IMR-90 (cell line): ENCODE measurements at regions not wholly inside any gene's neighbourhood (a gene's known extent, or its start where the extent isn't known, plus 50 kb on each side); places are given as distances from the start of the nearest gene placed in this dataset.

Source experiments
- ATAC-seq: fragments of 200-7000 bp; cut with Tn5 transposase; 2 replicates; pipeline ENCODE4 v1.9.1; 2020; ENCODE audit warnings: low read depth, mild to moderate bottlenecking, moderate library complexity
- BruUV-seq: library from RNA; stranded (reverse); fragments of 400-500 nt; replicated peaks from 2 replicates; lab custom pipeline; 2021; lab: Mats Ljungman, UMichigan
- CTCF ChIA-PET: fragments of 300-600 bp; formaldehyde crosslinking; extraction: SDS; loops from one replicate; lab custom pipeline; 2021; ENCODE audit warnings: antibody characterized with exemption; lab: Yijun Ruan, JAX
- POLR2A ChIA-PET: fragments of 300-600 bp; sonication (Branson Sonifier 250); formaldehyde crosslinking; loops from one replicate; lab custom pipeline; 2022; ENCODE audit warnings: antibody characterized with exemption; ENCODE audit not compliant: unreplicated experiment; lab: Charles Lee
- DNase-seq: peaks from one replicate; pipeline ENCODE4 v3.0.0; 2013
- H2AFZ ChIP-seq: replicated peaks from 2 replicates; pipeline ENCODE3; 2013; ENCODE audit warnings: low read length, mild to moderate bottlenecking; ENCODE audit not compliant: poor library complexity
- H2AK5ac ChIP-seq: 2 replicates; pipeline ENCODE4 v1.6.1; 2013; ENCODE audit warnings: low read depth, low read length, inconsistent platforms
- H2AK9ac ChIP-seq: replicated peaks from 2 replicates; pipeline ENCODE3; 2013; ENCODE audit warnings: mild to moderate bottlenecking, low read depth, low read length, moderate library complexity; ENCODE audit not compliant: poor library complexity
- H2BK120ac ChIP-seq: 2 replicates; pipeline ENCODE4 v1.6.1; 2013; ENCODE audit warnings: low read depth, low read length, inconsistent platforms
- H2BK15ac ChIP-seq: 3 replicates; pipeline ENCODE4 v1.6.1; 2013; ENCODE audit warnings: low read depth, low read length, inconsistent platforms
- H2BK20ac ChIP-seq: 2 replicates; pipeline ENCODE4 v1.6.1; 2013; ENCODE audit warnings: low read depth, mild to moderate bottlenecking, inconsistent platforms, low read length, moderate library complexity
- H2BK5ac ChIP-seq: 2 replicates; pipeline ENCODE4 v1.6.1; 2013; ENCODE audit warnings: mild to moderate bottlenecking, low read depth, low read length, inconsistent platforms; ENCODE audit not compliant: poor library complexity, severe bottlenecking
- H3K14ac ChIP-seq: replicated peaks from 2 replicates; pipeline ENCODE4 v1.6.1; 2013; ENCODE audit warnings: low read depth, low read length, inconsistent platforms
- H3K18ac ChIP-seq: 2 replicates; pipeline ENCODE4 v1.6.1; 2013; ENCODE audit warnings: low read depth, low read length, control low read depth
- H3K23ac ChIP-seq: 2 replicates; pipeline ENCODE4 v1.6.1; 2013; ENCODE audit warnings: low read depth, low read length, inconsistent platforms
- H3K27ac ChIP-seq: 2 replicates; pipeline ENCODE4 v1.5.1; 2013; ENCODE audit warnings: mild to moderate bottlenecking, control low read depth, low read length; ENCODE audit not compliant: insufficient read depth
- H3K27me3 ChIP-seq: 2 replicates; pipeline ENCODE4 v1.6.1; 2013; ENCODE audit warnings: low read length; ENCODE audit not compliant: control insufficient read depth, insufficient read depth
- H3K36me3 ChIP-seq: 2 replicates; pipeline ENCODE4 v1.6.1; 2013; ENCODE audit warnings: low read length, mixed read lengths; ENCODE audit not compliant: control insufficient read depth, insufficient read depth
- H3K4ac ChIP-seq: 2 replicates; pipeline ENCODE4 v1.6.1; 2013; ENCODE audit warnings: low read depth, low read length, inconsistent platforms
- H3K4me1 ChIP-seq: 2 replicates; pipeline ENCODE4 v1.6.1; 2013; ENCODE audit warnings: low read length, mixed read lengths; ENCODE audit not compliant: control insufficient read depth, insufficient read depth
- H3K4me2 ChIP-seq: 2 replicates; pipeline ENCODE4 v1.6.1; 2013; ENCODE audit warnings: low read depth, mild to moderate bottlenecking, control low read depth, low read length, moderate library complexity
- H3K4me3 ChIP-seq: 2 replicates; pipeline ENCODE4 v1.5.1; 2013; ENCODE audit warnings: low read depth, mild to moderate bottlenecking, control low read depth, low read length, moderate library complexity; ENCODE audit not compliant: insufficient read depth
- H3K56ac ChIP-seq: 2 replicates; pipeline ENCODE4 v1.6.1; 2013; ENCODE audit warnings: low read length, inconsistent platforms; ENCODE audit not compliant: insufficient read depth; ENCODE audit errors: extremely low read depth
- H3K79me1 ChIP-seq, 2 experiments: 2 replicates each; pipeline ENCODE4 v1.6.1; 2013; ENCODE audit warnings: low read length in 2 of 2, inconsistent platforms in 1 of 2, low read depth in 1 of 2
- H3K9ac ChIP-seq: 2 replicates; pipeline ENCODE4 v1.6.1; 2013; ENCODE audit warnings: low read depth, low read length, control low read depth
- H3K9me1 ChIP-seq: 2 replicates; pipeline ENCODE4 v1.6.1; 2013; ENCODE audit warnings: low read length, inconsistent platforms; ENCODE audit not compliant: insufficient read depth
- H3K9me3 ChIP-seq: 2 replicates; pipeline ENCODE4 v1.6.1; 2013; ENCODE audit warnings: low read length; ENCODE audit not compliant: control insufficient read depth, insufficient read depth
- H4K20me1 ChIP-seq: 2 replicates; pipeline ENCODE4 v1.6.1; 2013; ENCODE audit warnings: low read length, inconsistent platforms; ENCODE audit not compliant: insufficient read depth
- H4K5ac ChIP-seq: 2 replicates; pipeline ENCODE4 v1.6.1; 2013; ENCODE audit warnings: mild to moderate bottlenecking, low read depth, low read length, control low read depth
- H4K8ac ChIP-seq, 2 experiments: 2 replicates each; pipeline ENCODE4 v1.6.1; 2013; ENCODE audit warnings: low read depth in 2 of 2, low read length in 2 of 2, control low read depth in 1 of 2, inconsistent platforms in 1 of 2
- H4K91ac ChIP-seq: 2 replicates; pipeline ENCODE4 v1.6.1; 2013; ENCODE audit warnings: low read depth, low read length, inconsistent platforms; ENCODE audit not compliant: insufficient read depth
- CEBPB ChIP-seq: IDR thresholded peaks from 2 replicates; pipeline ENCODE4 v1.6.1; 2012; ENCODE audit warnings: low read depth, low read length, improper control_type of control experiment
- MAFK ChIP-seq: IDR thresholded peaks from 2 replicates; pipeline ENCODE4 v1.6.1; 2012; ENCODE audit warnings: low read depth, low read length, improper control_type of control experiment
- WGBS, 2 experiments: methylation state at CpG; one replicate each; pipeline versions ENCODE4 v1.1.5 to v1.1.7; 2013; ENCODE audit warnings: missing lambda C conversion rate in 2 of 2; ENCODE audit not compliant: insufficient read length in 1 of 2; ENCODE audit errors: extremely low coverage in 2 of 2; 5-methylcytosine and 5-hydroxymethylcytosine counted together
- dilution Hi-C: fragments of 300-500 bp; cut with HindIII; formaldehyde crosslinking; loops from one replicate; pipeline ENCODE4 v1.14.3; 2018; ENCODE audit warnings: low sequenced_read_pairs; ENCODE audit not compliant: unreplicated experiment
- in situ Hi-C: fragments of 300-500 bp; cut with MboI; formaldehyde crosslinking; loops from 3 replicates; pipeline ENCODE4 v1.14.3; 2019; ENCODE audit warnings: low sequenced_read_pairs, inconsistent platforms, mixed read lengths
- intact Hi-C: fragments of 100-400 bp; cut with micrococcal nuclease; formaldehyde crosslinking; loops from 2 replicates; pipeline ENCODE4 v1.10.0; 2022

GRCh38 chr2:116442418-116442817 is 1372.1 kb upstream of the DDX18 start:
- H3K36me3 ChIP-seq: no peaks in the 10 kb centered on the region
- no peaks in the 10 kb centered on the region for H4K20me1 ChIP-seq
- dilution Hi-C loops (no loop called here), in situ Hi-C loops (no loop called here), intact Hi-C loops (no loop called here)
- no peak for ATAC-seq
- H3K27me3 ChIP-seq: no peaks in the 10 kb centered on the region
- H3K14ac ChIP-seq: no peak overlapping the region
- no peak overlapping the region for H3K18ac ChIP-seq
- peaks cover 3% of the 10 kb centered on the region; the same call in 1 of the 2 replicates for H3K9me3 ChIP-seq
- H3K4ac ChIP-seq: no peak overlapping the region
- H3K4me3 ChIP-seq: no peak overlapping the region
- no peak overlapping the region for H2BK5ac ChIP-seq
- H3K56ac ChIP-seq: no peak overlapping the region
- BruUV-seq: no TSS peak
- H2BK20ac ChIP-seq: no peak overlapping the region
- no peak overlapping the region for H4K5ac ChIP-seq
- no peaks in the 10 kb centered on the region for H3K9me1 ChIP-seq
- no peak for TF ChIP-seq CEBPB
- TF ChIP-seq MAFK: peak; percentile 73
- no peaks in the 10 kb centered on the region for H3K79me1 ChIP-seq
- ChIA-PET CTCF (no interaction called here), POLR2A (no interaction called here)
- no peak overlapping the region for H2AFZ ChIP-seq
- H3K4me1 ChIP-seq: no peaks in the 10 kb centered on the region
- no peak for DNase-seq
- H2AK5ac ChIP-seq: no peak overlapping the region
- H3K23ac ChIP-seq: no peak overlapping the region
- no peak overlapping the region for H2BK15ac ChIP-seq
- H2AK9ac ChIP-seq: no peak overlapping the region
- H3K9ac ChIP-seq: no peak overlapping the region
- H3K27ac ChIP-seq: no peak overlapping the region
- no peak overlapping the region for H2BK120ac ChIP-seq
- H3K4me2 ChIP-seq: no peak overlapping the region
- no peak overlapping the region for H4K91ac ChIP-seq
- no peak overlapping the region for H4K8ac ChIP-seq
- WGBS, 2 experiments: no CpG with 5 or more reads among the region's 3 CpGs
